ENCODE measurements at regions not wholly inside any gene's neighbourhood (a gene's known extent, or its start where the extent isn't known, plus 50 kb on each side); places are given as distances from the start of the nearest gene placed in this dataset.
"Not testable (repeated sequence)": the region's sequence is repeated elsewhere in the genome, so short reads cannot be mapped to it uniquely, and the experiment has no call there.

GRCh38 chr1:5683446-5683845, 308.8 kb downstream of the NPHP4 start:
- DNase-seq = peak in 1 of 42 donors; percentile 19
- intact Hi-C loops (cut with DNase I) = no loop called here

GRCh38 chr1:5682626-5683225, 309.5 kb downstream of the NPHP4 start:
- intact Hi-C loops (cut with DNase I) = no loop called here

GRCh38 chr1:5681654-5682053, 310.6 kb downstream of the NPHP4 start:
- DNase-seq = peak in 2 of 42 donors; percentile 21 to 29
- intact Hi-C loops (cut with DNase I) = no loop called here

More at GRCh38 chr1:5682626-5683225, 309.5 kb downstream of the NPHP4 start:
- DNase-seq = peak in 2 of 42 donors; percentile 25 to 26

- DNase-seq = peak in 22 of 42 donors; percentile 4 to 82 (median 40)
- intact Hi-C loops (cut with DNase I) = no loop called here
Measured at GRCh38 chr1:5680600-5680999, 311.6 kb downstream of the NPHP4 start.

GRCh38 chr1:5678759-5679158, 313.5 kb downstream of the NPHP4 start:
- DNase-seq = no peak

GRCh38 chr1:5672355-5672754, 319.9 kb downstream of the NPHP4 start:
- peak in 4 of 42 donors; percentile 3 to 32 (median 26) for DNase-seq
- intact Hi-C loops (cut with DNase I) = not testable (repeated sequence)

More at GRCh38 chr1:5678759-5679158, 313.5 kb downstream of the NPHP4 start:
- intact Hi-C loops (cut with DNase I) = no loop called here

- peak in 7 of 42 donors; percentile 9 to 20 (median 18) for DNase-seq
- intact Hi-C loops (cut with DNase I) = no loop called here
Measured at GRCh38 chr1:5670590-5671350, 321.5 kb downstream of the NPHP4 start.

- DNase-seq = peak in 4 of 42 donors; percentile 3 to 37 (median 18)
- intact Hi-C loops (cut with DNase I) = no loop called here
Measured at GRCh38 chr1:5667513-5668325, 324.5 kb downstream of the NPHP4 start.

- intact Hi-C loops (cut with DNase I) = no loop called here
- peak in 3 of 42 donors; percentile 22 to 23 (median 23) for DNase-seq
Measured at GRCh38 chr1:5664906-5665875, 327.0 kb downstream of the NPHP4 start.

GRCh38 chr1:5664081-5664768, 328.0 kb downstream of the NPHP4 start:
- intact Hi-C loops (cut with DNase I) = no loop called here
- peak in 3 of 42 donors; percentile 16 to 23 (median 22) for DNase-seq

- DNase-seq = peak in 3 of 42 donors; percentile 15 to 23 (median 22)
- intact Hi-C loops (cut with DNase I) = no loop called here
Measured at GRCh38 chr1:5662744-5663126, 329.5 kb downstream of the NPHP4 start.

- intact Hi-C loops (cut with DNase I) = no loop called here
- DNase-seq = peak in 3 of 42 donors; percentile 14 to 22 (median 18)
Measured at GRCh38 chr1:5662086-5662743, 330.0 kb downstream of the NPHP4 start.

- peak in 3 of 42 donors; percentile 26 to 43 (median 34) for DNase-seq
- intact Hi-C loops (cut with DNase I) = no loop called here
Measured at GRCh38 chr1:5661196-5662085, 330.8 kb downstream of the NPHP4 start.

GRCh38 chr1:5660141-5660935, 331.9 kb downstream of the NPHP4 start:
- DNase-seq = peak in 3 of 42 donors; percentile 7 to 39 (median 21)
- intact Hi-C loops (cut with DNase I) = no loop called here

GRCh38 chr1:5659606-5660005, 332.6 kb downstream of the NPHP4 start:
- peak in 3 of 42 donors; percentile 11 to 30 (median 14) for DNase-seq
- intact Hi-C loops (cut with DNase I) = no loop called here
